DMS153 treated with DMSO at 0.1 percent for 48 hours (cell line): ENCODE measurements at regions not wholly inside any gene's neighbourhood (a gene's known extent, or its start where the extent isn't known, plus 50 kb on each side); places are given as distances from the start of the nearest gene placed in this dataset.
"Not testable (repeated sequence)": the region's sequence is repeated elsewhere in the genome, so short reads cannot be mapped to it uniquely, and the experiment has no call there.

ENCODE experiments used
- DNase-seq: peaks from one replicate; lab custom pipeline; 2025; ENCODE audit not compliant: unreplicated experiment; lab: John Stamatoyannopoulos, UW

- DNase-seq = no peak
Observed at GRCh38 chr6:147667082-147667481, 158.6 kb downstream of the SAMD5 start.

GRCh38 chr6:147674099-147674498, 165.6 kb downstream of the SAMD5 start:
- DNase-seq = no peak

GRCh38 chr6:147674794-147675193, 166.3 kb downstream of the SAMD5 start:
- DNase-seq = no peak

GRCh38 chr6:147675281-147675680, 166.8 kb downstream of the SAMD5 start:
- DNase-seq = no peak

GRCh38 chr6:147676495-147677199, 168.2 kb downstream of the SAMD5 start:
- no peak for DNase-seq

- DNase-seq = no peak
Observed at GRCh38 chr6:147677647-147678046, 169.2 kb downstream of the SAMD5 start.

- DNase-seq = no peak
Observed at GRCh38 chr6:147678253-147678652, 169.8 kb downstream of the SAMD5 start.

GRCh38 chr6:147684906-147685305, 176.4 kb downstream of the SAMD5 start:
- DNase-seq = no peak

- DNase-seq = no peak
Observed at GRCh38 chr6:147689398-147689797, 180.9 kb downstream of the SAMD5 start.

- no peak for DNase-seq
Observed at GRCh38 chr6:147691446-147691845, 183.0 kb downstream of the SAMD5 start.

GRCh38 chr6:147693181-147693580, 184.7 kb downstream of the SAMD5 start:
- DNase-seq = no peak

- not testable (repeated sequence) for DNase-seq
Observed at GRCh38 chr6:147694556-147694955, 186.1 kb downstream of the SAMD5 start.

GRCh38 chr6:147695819-147696218, 187.3 kb downstream of the SAMD5 start:
- DNase-seq = no peak

- DNase-seq = no peak
Observed at GRCh38 chr6:147699140-147699539, 190.7 kb downstream of the SAMD5 start.

- DNase-seq = no peak
Observed at GRCh38 chr6:147699637-147700036, 191.1 kb downstream of the SAMD5 start.

GRCh38 chr6:147700436-147701209, 192.1 kb downstream of the SAMD5 start:
- DNase-seq = no peak

GRCh38 chr6:147704691-147705090, 196.2 kb downstream of the SAMD5 start:
- no peak for DNase-seq

GRCh38 chr6:147707524-147707923, 199.0 kb downstream of the SAMD5 start:
- DNase-seq = no peak

GRCh38 chr6:147708170-147708569, 199.7 kb downstream of the SAMD5 start:
- DNase-seq = no peak

GRCh38 chr6:147709396-147710272, 201.1 kb downstream of the SAMD5 start:
- DNase-seq = no peak

GRCh38 chr6:147710890-147711289, 202.4 kb downstream of the SAMD5 start:
- DNase-seq = no peak

- no peak for DNase-seq
Observed at GRCh38 chr6:147711476-147711875, 203.0 kb downstream of the SAMD5 start.
